C1 segment of cervical spinal cord (tissue), 14 donors: ENCODE measurements at regions not wholly inside any gene's neighbourhood (a gene's known extent, or its start where the extent isn't known, plus 50 kb on each side); places are given as distances from the start of the nearest gene placed in this dataset.
A peak's percentile ranks its signal among the peaks of the same experiment; 100 is the strongest.

ENCODE experiments used
- DNase-seq, 14 donors: peaks; one replicate each; lab custom pipeline; 2025; lab: John Stamatoyannopoulos, UW

DNA sequence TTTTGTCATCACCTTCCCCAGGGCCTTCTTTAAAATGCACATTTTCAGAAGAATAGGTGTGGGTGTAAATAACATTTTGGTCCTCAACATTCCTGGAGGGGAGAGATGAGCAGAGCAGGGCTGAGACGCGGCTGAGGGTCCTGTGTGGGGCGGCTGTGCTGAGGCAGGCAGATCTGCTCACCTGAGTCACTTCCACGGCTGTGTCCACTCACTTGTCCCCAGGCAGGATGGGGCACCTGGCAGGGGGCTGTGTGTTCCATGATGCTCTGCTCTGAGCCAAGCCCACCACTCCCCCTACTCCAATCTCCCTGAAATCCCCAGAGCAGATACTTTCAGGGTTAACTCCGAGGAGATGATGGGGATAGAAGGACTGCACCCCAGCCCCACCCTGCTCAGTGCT lies 93.8 kb downstream of the GLRX3 start:
- no peak for DNase-seq

DNA sequence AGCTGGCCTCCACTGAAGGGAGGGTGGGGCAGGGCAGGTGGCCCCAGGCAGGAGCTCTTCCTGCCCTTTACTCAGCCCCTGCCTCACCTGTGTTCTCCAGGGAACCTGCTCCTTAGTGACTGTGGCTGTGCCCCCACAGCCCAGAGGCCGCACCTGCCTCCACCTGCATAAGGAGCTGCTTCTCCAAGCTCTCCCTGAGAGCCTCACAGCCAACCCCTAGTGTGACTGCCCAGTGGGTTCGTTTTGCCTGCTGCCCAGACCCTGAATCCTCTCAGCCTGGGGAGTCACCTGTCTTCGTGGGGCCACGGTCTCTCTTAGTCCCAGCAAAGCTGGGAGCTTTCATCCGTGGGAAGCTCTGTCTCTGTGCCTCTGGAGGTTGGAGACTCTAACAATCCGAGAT lies 94.4 kb downstream of the GLRX3 start:
- no peak for DNase-seq

DNA sequence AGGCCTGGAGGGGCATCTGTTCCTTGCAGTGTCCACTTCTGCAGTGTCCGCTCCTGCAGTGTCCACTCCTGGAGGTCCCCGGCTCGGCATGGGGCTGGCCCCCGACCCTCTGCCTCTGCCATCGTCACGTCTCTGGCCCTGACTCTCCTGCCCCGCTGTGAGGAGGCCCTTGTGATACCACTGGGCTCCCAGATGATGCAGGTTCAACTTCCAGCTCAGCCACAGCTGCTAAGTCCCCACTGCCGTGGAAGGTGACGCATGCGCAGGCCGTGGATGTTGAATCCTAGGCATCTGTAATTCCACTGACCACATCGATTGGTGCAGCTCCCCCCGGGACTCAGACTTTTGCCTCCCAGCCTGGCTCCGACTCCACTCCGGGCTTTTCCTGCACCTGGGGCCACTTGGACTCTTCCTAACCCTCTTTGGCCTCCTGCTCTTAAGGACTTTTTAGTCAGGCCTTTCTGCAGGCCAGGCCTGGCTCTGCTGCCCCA lies 95.1 kb downstream of the GLRX3 start:
- no peak for DNase-seq

DNA sequence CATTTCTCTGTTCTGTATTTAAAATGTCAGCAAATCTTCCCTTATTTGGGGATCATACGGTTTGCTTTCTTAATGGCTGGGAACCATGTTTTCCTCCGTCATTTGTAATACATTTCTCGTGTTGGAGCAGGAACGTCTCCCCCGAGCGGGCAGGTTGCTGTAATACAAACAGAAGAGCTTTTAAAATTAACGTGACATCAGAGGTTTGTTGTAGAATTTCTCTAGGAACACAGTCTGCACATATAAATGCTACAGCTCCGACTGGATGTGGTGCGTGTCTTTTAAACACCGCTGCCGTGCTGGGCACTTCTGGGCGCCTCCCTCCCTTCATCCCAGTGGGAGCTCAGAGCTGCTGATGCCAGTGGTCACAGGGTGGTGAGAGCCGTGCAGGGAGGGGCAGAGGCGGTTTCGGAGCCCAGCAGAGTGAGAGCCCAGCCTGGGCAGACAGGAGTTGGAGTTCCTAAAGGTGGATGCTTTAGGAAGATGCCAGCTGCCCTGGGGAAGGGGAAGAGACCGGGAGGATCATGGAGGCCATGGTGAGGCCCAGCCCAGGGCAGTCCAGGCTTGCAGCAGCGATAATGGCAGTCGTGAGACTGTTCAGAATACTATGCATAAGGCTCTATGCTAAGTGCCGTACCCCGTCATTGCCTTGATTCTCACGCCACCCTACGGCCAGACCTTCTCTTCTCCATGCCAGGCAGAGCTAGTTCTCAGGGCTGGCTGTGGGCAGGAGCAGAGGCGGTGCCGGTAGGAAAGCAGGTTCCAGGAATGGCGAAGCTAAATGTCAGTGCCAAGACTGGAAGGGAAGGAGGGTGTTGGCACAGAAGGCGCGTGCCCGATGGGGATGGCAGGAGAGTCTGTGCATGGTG lies 96.2 kb downstream of the GLRX3 start:
- DNase-seq: no peak

GRCh38 chr10:130233035-130233360 lies 96.8 kb downstream of the GLRX3 start:
- DNase-seq: no peak

- DNase-seq: no peak
These were observed 97.2 kb downstream of the GLRX3 start for GRCh38 chr10:130233426-130233825.

- no peak for DNase-seq
These were observed 98.2 kb downstream of the GLRX3 start for GRCh38 chr10:130234171-130234965.

DNA sequence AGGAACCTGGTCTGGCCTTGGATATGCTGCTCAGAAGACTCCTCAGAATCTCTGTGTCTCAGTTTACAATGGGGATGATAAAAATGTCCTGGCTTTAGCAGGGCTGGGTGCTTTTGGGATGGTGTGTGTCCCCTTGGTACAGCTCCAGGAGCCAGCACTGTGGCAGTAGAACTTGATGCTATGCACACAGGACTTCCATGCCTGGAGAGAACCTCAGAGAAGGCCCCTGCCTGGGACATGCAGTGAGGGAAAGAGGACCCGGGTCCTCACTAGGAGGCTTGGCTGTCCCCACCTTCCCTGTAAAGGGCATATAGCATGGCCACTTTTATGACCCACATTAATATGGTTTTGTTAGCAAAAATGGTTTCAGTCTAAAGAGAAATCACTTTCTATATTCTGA lies 100.5 kb downstream of the GLRX3 start:
- no peak for DNase-seq

- DNase-seq: no peak
These were observed 104.2 kb downstream of the GLRX3 start for GRCh38 chr10:130240409-130240808.

DNA sequence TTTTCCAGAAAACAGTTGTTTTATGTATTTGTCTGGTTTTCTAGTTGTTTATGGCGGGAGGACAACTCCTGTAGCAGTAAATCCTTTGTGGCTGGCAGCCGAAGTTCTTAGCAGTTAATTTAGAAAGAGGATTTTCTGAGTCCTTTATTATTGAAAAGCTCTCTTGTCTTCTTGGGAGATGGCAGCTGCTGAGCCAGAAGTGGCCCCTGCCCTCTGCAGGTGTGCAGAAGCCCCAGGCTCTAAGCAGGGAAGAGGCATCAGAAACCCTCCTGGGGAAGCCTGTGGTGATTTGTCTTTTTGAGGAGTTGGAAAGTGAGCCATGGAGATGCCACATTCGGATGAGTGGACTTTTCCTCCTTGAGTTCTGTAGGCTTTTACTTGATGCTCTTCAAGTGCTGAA lies 106.3 kb downstream of the GLRX3 start:
- no peak for DNase-seq

GRCh38 chr10:130243015-130243414 lies 106.8 kb downstream of the GLRX3 start:
- DNase-seq: no peak

DNA sequence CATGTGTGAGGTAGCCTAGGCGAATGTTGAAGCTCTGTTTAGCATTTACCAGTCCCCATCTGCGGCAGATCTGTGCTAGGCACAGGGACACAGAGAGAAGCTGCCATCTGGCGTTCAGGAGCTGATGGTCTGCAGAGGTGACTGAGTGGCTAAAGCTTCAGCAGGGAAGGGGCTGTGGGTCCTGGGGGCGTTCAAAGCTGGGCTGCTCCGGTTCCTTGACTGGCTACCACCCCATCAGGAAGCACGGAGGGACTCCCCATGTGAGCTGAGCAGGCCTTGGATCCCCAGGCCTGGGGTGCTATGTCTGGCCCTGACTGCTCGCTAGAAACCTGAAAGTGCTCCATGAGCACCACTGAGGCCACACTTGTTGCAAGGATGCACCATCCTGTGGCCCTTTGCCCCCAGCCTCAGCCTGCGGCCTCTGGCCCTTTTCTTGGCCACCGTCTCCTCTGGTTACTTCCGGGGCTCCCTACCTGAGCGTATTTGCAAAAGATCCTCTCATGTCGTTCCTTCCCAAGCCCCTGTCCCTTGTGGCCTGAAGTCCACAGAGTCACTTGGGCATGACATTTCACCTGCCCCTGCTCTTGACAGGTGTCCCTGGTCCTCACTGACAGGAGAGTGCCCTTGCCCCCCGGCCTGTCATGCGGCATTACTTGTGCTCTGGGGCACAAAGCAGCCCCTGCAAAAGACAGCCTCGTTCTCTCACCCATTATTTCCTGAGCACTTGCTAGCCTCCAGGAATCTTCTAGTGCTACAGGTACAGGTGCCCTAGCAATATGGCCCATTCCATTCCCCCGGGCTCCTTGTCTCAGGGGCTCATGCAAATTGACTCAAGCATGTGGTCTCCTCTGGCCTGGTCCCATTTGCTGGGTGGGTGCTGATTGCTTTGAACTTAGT lies 108.1 kb downstream of the GLRX3 start:
- no peak for DNase-seq

GRCh38 chr10:130244928-130245495 lies 108.8 kb downstream of the GLRX3 start:
- DNase-seq: no peak

- no peak for DNase-seq
These were observed 109.9 kb downstream of the GLRX3 start for GRCh38 chr10:130246113-130246512.

DNA sequence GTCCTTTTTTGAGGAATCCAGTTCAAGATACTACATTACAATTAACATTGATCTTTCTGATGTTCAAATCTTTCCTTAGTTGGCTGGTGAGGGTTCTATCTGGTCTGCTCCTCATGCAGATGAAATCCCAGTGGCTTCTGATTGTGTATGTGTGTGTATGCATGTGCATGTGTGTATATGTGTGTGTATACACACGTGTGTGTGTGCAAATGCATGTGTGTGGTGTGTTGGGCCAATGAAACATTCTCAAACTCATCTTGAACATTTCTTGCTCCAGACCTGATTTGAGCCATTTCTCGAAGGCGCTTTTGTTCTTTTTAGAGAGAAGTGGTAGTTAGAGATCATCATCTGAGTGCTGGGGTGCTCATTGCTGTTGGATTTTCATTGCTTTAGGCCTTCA lies 113.9 kb downstream of the GLRX3 start:
- DNase-seq: no peak

DNA sequence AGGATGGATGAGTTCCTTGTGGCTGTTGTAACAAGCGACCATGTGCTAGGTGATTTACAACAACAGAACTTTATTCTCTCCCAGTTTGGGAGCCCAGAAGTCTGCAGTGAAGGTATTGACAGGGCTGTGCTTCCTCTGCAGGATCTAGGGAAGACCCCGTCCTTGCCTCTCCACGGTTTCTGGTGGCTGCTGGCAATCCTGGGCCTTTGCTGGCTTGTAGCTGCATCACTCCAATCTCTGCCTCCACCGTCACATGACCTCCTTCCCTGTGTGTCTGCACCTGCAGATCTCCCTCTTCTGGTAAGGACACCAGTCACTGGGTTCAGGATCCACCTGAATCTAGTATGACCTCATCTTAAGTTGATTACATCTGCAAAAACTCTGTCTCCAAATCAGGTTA lies 115.6 kb downstream of the GLRX3 start:
- no peak for DNase-seq

GRCh38 chr10:130254243-130254642 lies 118.1 kb downstream of the GLRX3 start:
- DNase-seq: no peak

DNA sequence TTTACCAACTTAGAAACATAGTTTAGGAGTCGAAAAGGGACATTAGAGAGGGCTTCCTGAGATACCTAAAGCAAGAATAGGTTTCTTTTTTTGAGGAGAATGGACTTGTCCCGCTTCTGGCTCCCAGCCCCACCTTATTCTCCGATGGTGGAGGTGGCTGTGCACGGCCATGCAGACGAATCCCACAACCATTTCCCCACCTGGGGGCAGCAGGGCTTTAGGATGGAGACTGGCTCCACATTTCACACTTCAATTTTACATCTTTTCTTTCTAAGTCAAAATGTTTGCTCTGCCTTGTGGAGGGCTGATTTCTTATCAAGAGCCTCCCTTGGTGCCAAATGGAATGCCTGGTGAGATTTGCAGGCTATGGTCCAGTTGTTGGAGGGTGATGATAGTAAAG lies 118.5 kb downstream of the GLRX3 start:
- DNase-seq: peak in 1 of 14 donors; percentile 8

DNA sequence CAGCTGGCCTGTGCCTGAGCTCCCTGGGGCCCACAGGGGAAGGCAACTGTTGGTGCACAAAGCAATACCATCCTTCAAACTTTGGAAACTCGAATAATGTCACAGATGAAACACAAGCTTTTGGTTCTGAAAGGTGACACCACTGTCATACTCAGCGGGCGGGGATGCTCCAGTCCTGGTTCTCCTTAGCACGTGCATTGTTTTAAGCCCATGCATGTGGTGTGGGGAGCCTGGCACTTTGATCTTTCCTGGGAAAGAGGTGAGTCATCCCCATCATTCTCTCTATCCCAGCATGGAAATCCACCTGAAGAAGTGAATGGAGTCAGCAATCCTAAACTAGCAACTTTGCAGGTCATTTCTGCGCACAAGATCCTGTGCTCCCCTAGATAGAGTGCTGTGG lies 119.6 kb downstream of the GLRX3 start:
- no peak for DNase-seq

DNA sequence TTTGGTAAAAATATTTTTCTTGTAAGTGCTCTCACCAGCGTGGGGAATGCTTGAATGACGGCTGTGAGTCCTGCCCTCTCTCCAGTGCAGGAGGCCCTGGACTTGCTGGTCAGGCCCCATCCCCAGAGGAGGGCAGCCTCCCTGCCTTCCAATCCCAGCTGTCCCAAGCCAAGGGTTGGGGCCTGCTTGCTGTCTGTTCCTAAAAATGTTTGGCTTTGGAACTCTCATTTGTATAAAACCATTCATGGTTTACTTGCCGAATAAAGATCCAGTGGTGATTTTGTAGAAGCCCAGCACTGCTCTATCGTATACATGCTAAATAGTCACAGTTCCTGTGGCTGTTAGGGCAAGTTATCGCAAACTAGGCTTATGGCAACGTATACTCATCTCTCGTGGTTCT lies 121.7 kb downstream of the GLRX3 start:
- no peak for DNase-seq

- no peak for DNase-seq
These were observed 123.2 kb downstream of the GLRX3 start for GRCh38 chr10:130259380-130259779.

- no peak for DNase-seq
These were observed 125.1 kb downstream of the GLRX3 start for GRCh38 chr10:130261306-130261705.
